IMR-90 (cell line): ENCODE measurements at regions not wholly inside any gene's neighbourhood (a gene's known extent, or its start where the extent isn't known, plus 50 kb on each side); places are given as distances from the start of the nearest gene placed in this dataset.

Experiments
- BHLHE40 ChIP-seq: fragments of 150-350 bp; IDR thresholded peaks from 2 replicates; pipeline ENCODE4 v1.6.1; 2016; ENCODE audit warnings: mild to moderate bottlenecking, low read depth, low read length
- CTCF ChIP-seq: conservative IDR thresholded peaks from 2 replicates; pipeline ENCODE4 v1.5.1; 2012; ENCODE audit warnings: mild to moderate bottlenecking, low read depth, low read length, improper control_type of control experiment
- MAZ ChIP-seq: IDR thresholded peaks from 2 replicates; pipeline ENCODE4 v1.6.1; 2012; ENCODE audit warnings: low read depth, mild to moderate bottlenecking, low read length, improper control_type of control experiment, moderate library complexity, borderline replicate concordance
- POLR2A ChIP-seq: IDR thresholded peaks from 2 replicates; pipeline ENCODE4 v1.6.1; 2012; ENCODE audit warnings: mild to moderate bottlenecking, low read depth, low read length
- RAD21 ChIP-seq: IDR thresholded peaks from 2 replicates; pipeline ENCODE4 v1.6.1; 2012; ENCODE audit warnings: low read length, improper control_type of control experiment
- RCOR1 ChIP-seq: IDR thresholded peaks from 2 replicates; pipeline ENCODE4 v1.6.1; 2012; ENCODE audit warnings: mild to moderate bottlenecking, low read length, improper control_type of control experiment; ENCODE audit not compliant: insufficient replicate concordance
- SMC3 ChIP-seq: fragments of 150-350 bp; IDR thresholded peaks from 2 replicates; pipeline ENCODE4 v1.6.1; 2016; ENCODE audit warnings: low read depth, mild to moderate bottlenecking, antibody characterized with exemption, low read length, moderate library complexity
- TF ChIP-seq, protein P1 (sequence below): fragments of 150-350 bp; IDR thresholded peaks from 2 replicates; pipeline ENCODE4 v1.6.1; 2017; ENCODE audit warnings: mild to moderate bottlenecking, antibody characterized with exemption, low read length, low read depth

DNA sequence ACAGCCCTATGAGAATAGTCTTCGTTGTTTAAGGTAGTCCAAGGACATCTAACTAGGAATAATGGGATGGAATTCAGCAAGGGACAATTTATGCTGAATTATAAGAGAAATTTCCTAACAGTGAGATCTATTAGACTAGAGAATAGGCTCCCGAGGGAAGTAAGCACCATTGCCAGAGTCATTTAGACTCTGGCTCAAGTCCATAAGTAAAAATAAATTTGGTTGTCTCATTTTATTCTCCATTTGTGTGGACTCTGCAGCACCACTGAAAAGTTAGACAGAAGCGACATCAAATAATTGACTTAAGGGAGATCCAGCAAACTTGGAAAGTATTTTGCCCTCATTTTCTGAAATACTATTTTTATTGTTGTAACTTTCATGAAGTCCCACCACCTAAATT, 129.3 kb upstream of the SMIM21 start:
- no peak for TF ChIP-seq POLR2A
- no peak for TF ChIP-seq CTCF
- no peak for TF ChIP-seq MAZ
- TF ChIP-seq RCOR1: no peak
- TF ChIP-seq BHLHE40: no peak
- TF ChIP-seq, protein P1, sequence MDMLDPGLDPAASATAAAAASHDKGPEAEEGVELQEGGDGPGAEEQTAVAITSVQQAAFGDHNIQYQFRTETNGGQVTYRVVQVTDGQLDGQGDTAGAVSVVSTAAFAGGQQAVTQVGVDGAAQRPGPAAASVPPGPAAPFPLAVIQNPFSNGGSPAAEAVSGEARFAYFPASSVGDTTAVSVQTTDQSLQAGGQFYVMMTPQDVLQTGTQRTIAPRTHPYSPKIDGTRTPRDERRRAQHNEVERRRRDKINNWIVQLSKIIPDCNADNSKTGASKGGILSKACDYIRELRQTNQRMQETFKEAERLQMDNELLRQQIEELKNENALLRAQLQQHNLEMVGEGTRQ: no peak
- no peak for TF ChIP-seq RAD21
- no peak for TF ChIP-seq SMC3
